ENCODE measurements at regions not wholly inside any gene's neighbourhood (a gene's known extent, or its start where the extent isn't known, plus 50 kb on each side); places are given as distances from the start of the nearest gene placed in this dataset.

- Histone ChIP-seq H4K20me1 (replicated peaks; ENCODE audit: control insufficient read depth, extremely low read depth, insufficient read depth, low read length) (no peaks in the 10 kb centered on the region), H3K4me2 (ENCODE audit: insufficient read depth, low read length) (no peak overlapping the region), H3K27ac (ENCODE audit: insufficient read depth, low read depth, low read length) (no peak overlapping the region), H2AFZ (ENCODE audit: low read depth, low read length) (no peak overlapping the region), H3K9ac (replicated peaks; ENCODE audit: extremely low read depth, insufficient read depth, low read length) (no peak overlapping the region), H3K9me1 (replicated peaks; ENCODE audit: control insufficient read depth, extremely low read depth, insufficient read depth, low read length) (no peaks in the 10 kb centered on the region), H3K4me3 (replicated peaks in 1 of 3; ENCODE audit: insufficient read depth in 1 of 3, low read depth in 1 of 3, low read length in 3 of 3) (no peak overlapping the region), H3K9me3 (replicated peaks; ENCODE audit: control insufficient read depth, insufficient read depth, low read length) (peaks cover 6% of the 10 kb centered on the region), H3K36me3 (ENCODE audit: control insufficient read depth in 2 of 2, extremely low read depth in 1 of 2, insufficient read depth in 2 of 2, low read length in 2 of 2) (no peaks in the 10 kb centered on the region), H3K79me2 (ENCODE audit: control insufficient read depth, insufficient read depth, low read length) (no peaks in the 10 kb centered on the region), H3K4me1 (ENCODE audit: control insufficient read depth, extremely low read depth, insufficient read depth, low read length) (no peaks in the 10 kb centered on the region), H3K27me3 (ENCODE audit: control insufficient read depth in 2 of 2, insufficient read depth in 2 of 2, low read length in 2 of 2) (no peaks in the 10 kb centered on the region)
- BruUV-seq (replicated peaks) = no TSS peak
- dilution Hi-C loops (cut with MboI; ENCODE audit: extremely low pct_ligation_motif_present, low sequenced_read_pairs) = no loop called here
- TF ChIP-seq JUN (IDR thresholded peaks at IDR 0.05; ENCODE audit: borderline replicate concordance, insufficient read depth, insufficient read length, low read depth) (no peak), MYC (IDR thresholded peaks at IDR 0.05; ENCODE audit: low read depth, low read length) (no peak), MAX (IDR thresholded peaks at IDR 0.05; ENCODE audit: insufficient read depth, insufficient read length) (no peak), CTCF (IDR thresholded peaks at IDR 0.05; ENCODE audit: extremely low read depth in 1 of 2, insufficient read depth in 1 of 2, low read depth in 1 of 2, low read length in 2 of 2) (no peak), POLR2AphosphoS5 (IDR thresholded peaks at IDR 0.05; ENCODE audit: insufficient read depth, low read depth, low read length) (no peak)
- DNase-seq (ENCODE audit: low read depth, low spot score) (no peak), FAIRE-seq (no peak)
- ChIA-PET POLR2A (no interaction called here), CTCF (no interaction called here)
- intact Hi-C loops (cut with micrococcal nuclease) = no loop called here
Observed at GRCh38 chr12:126781593-126781992, 1485.4 kb upstream of the TMEM132C start.

GRCh38 chr12:126782083-126782482, 1484.9 kb upstream of the TMEM132C start:
- dilution Hi-C loops (cut with MboI; ENCODE audit: extremely low pct_ligation_motif_present, low sequenced_read_pairs) = no loop called here
- intact Hi-C loops (cut with micrococcal nuclease) = no loop called here
- ChIA-PET POLR2A (no interaction called here), CTCF (no interaction called here)
- Histone ChIP-seq H3K79me2 (ENCODE audit: control insufficient read depth, insufficient read depth, low read length) (no peaks in the 10 kb centered on the region), H3K4me3 (replicated peaks in 1 of 3; ENCODE audit: insufficient read depth in 1 of 3, low read depth in 1 of 3, low read length in 3 of 3) (no peak overlapping the region), H3K4me1 (ENCODE audit: control insufficient read depth, extremely low read depth, insufficient read depth, low read length) (no peaks in the 10 kb centered on the region), H4K20me1 (replicated peaks; ENCODE audit: control insufficient read depth, extremely low read depth, insufficient read depth, low read length) (no peaks in the 10 kb centered on the region), H3K27me3 (ENCODE audit: control insufficient read depth in 2 of 2, insufficient read depth in 2 of 2, low read length in 2 of 2) (no peaks in the 10 kb centered on the region), H3K36me3 (ENCODE audit: control insufficient read depth in 2 of 2, extremely low read depth in 1 of 2, insufficient read depth in 2 of 2, low read length in 2 of 2) (no peaks in the 10 kb centered on the region), H3K9me1 (replicated peaks; ENCODE audit: control insufficient read depth, extremely low read depth, insufficient read depth, low read length) (no peaks in the 10 kb centered on the region), H2AFZ (ENCODE audit: low read depth, low read length) (no peak overlapping the region), H3K27ac (ENCODE audit: insufficient read depth, low read depth, low read length) (no peak overlapping the region), H3K9ac (replicated peaks; ENCODE audit: extremely low read depth, insufficient read depth, low read length) (no peak overlapping the region), H3K4me2 (ENCODE audit: insufficient read depth, low read length) (no peak overlapping the region), H3K9me3 (replicated peaks; ENCODE audit: control insufficient read depth, insufficient read depth, low read length) (peaks cover 6% of the 10 kb centered on the region)
- no TSS peak for BruUV-seq (replicated peaks)
- TF ChIP-seq POLR2AphosphoS5 (IDR thresholded peaks at IDR 0.05; ENCODE audit: insufficient read depth, low read depth, low read length) = no peak
- no peak for TF ChIP-seq POLR2A (IDR thresholded peaks at IDR 0.05; ENCODE audit: low read depth, low read length)
- no peak for TF ChIP-seq JUN (IDR thresholded peaks at IDR 0.05; ENCODE audit: borderline replicate concordance, insufficient read depth, insufficient read length, low read depth)
- TF ChIP-seq GATA2 (IDR thresholded peaks at IDR 0.05; ENCODE audit: insufficient read depth, insufficient read length, low read depth, low read length) = no peak
- no peak for TF ChIP-seq CTCF (IDR thresholded peaks at IDR 0.05; ENCODE audit: extremely low read depth in 1 of 2, insufficient read depth in 1 of 2, low read depth in 1 of 2, low read length in 2 of 2)
- FAIRE-seq = no peak
- no peak for DNase-seq (ENCODE audit: low read depth, low spot score)

All from endothelial cell of umbilical vein (primary cell).